HG02840 (cell line): ENCODE measurements at regions not wholly inside any gene's neighbourhood (a gene's known extent, or its start where the extent isn't known, plus 50 kb on each side); places are given as distances from the start of the nearest gene placed in this dataset.

Experiments used
- ATAC-seq: cut with Tn5 transposase; IDR thresholded peaks from one replicate; pipeline ENCODE4 v1.9.1; 2021; ENCODE audit warnings: mild to moderate bottlenecking, moderate library complexity, moderate number of reproducible peaks; ENCODE audit not compliant: unreplicated experiment, low FRiP score

DNA sequence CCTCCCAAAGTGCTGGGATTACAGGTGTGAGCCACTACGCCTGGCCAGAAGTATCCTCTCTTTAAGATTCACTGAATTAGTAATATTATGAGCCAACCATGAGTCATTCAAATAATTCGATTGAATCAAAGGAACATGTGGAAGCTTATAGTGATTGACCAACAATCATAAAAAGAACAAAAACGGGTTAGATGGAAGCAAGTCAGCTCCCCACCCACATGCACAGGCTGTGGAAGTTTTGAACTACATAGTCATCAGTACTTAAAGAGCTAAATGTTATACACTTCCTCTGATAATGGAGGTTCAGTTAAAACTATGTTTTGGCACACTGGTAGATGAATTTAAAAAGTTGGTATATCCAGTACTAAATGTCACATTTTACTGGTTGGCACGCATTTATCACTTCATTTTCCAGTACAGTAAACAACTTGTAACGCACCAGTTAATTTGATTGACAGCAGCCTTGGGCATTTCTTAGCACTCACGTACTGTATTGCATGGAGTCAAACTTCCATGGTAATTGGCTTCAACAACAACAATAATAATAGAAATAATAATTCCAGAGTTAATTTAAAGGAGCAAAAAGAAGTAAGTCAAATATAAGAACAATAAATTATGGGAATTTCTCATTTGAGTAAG is 1107.3 kb upstream of the MAP3K7 start:
- no peak for ATAC-seq

DNA sequence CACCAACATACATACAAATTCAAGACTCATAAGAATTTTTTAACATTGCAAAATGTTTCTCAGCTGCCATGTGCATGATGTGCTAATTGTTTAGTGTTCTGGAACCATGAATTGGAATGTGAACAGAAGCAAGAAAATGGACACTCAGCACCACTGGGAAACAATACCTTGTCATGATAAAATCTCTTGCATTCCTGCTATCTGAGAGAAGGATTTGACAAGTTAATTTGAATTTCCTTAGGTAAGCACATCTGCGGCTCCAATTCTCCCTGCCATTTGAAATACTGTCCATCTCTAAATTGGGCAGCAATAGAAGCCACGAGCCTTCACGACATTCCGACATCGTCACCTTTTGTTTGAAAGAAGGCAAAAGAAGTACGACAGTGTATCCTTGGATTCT is 1104.6 kb upstream of the MAP3K7 start:
- no peak for ATAC-seq

DNA sequence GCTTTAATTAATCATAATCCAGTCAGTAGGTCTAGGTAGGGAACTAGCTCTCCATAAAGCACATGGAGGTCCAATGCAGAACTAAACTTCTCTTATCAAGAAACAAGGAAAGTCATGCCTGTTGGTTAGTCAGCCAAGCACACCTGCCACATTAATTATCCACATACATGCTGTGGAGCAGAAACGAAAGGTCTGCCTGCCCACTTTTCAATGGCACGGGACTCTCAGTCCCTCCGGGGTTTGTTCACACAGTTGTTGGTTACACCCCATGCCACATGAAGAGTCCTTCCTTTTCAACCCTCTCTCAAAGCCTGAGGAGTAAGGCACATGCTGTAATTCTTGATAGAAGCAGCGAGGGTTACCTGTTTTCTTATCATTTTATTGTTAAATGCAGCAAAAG is 1096.4 kb upstream of the MAP3K7 start:
- no peak for ATAC-seq

DNA sequence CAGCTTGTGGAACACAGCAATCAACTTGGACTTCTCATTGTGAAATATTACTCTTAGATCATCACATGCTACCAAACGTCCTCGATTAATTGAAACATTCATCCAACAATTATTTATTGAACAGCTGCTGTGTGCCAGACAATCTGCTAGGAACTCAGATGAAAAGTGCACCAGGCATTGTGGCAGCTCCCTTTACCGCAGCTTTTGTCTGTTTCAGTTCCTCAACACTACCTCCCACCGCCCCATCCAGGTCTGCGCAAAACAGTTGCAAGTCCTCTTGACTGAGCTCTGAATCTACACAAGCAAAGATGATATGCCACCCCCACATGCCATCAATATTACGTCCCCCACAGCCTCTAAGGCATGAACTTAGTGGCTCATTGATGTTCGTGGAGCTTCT is 1094.4 kb upstream of the MAP3K7 start:
- ATAC-seq: no peak

DNA sequence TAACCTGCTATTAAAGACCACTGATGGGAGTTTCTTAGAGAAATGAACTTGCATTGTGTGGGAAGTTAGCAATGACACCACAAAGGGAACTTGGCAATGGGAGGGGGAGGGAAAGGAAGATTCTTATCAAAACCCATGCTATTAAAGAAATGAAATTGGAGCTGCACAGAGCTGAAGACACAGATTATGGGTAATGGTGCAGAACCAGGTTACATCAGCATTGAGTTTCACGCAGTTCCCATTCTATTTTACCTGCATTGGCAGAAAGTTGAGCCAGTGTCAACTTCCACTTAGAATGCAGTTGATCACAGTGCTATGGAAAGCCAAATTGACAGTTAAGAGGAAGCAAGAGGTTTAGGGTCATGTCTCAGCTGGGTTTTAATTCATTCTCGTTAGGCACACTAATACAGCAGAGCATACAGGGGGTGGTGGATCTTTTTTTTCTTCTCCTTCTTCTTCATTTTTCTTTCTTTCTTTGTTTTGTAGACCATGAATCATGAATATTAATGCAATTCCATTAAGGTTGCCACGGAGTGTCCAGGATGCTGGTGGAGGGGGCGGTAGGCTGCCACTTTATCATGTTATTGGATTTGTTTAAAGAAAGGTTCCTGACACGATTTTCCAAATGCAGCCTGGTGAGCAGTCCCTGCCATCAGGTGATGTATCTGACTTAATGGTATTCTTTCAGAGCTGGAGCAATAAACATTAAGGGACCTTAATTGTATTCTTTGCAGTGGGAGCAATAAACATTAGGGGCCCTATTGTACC is 1092.0 kb upstream of the MAP3K7 start:
- no peak for ATAC-seq

DNA sequence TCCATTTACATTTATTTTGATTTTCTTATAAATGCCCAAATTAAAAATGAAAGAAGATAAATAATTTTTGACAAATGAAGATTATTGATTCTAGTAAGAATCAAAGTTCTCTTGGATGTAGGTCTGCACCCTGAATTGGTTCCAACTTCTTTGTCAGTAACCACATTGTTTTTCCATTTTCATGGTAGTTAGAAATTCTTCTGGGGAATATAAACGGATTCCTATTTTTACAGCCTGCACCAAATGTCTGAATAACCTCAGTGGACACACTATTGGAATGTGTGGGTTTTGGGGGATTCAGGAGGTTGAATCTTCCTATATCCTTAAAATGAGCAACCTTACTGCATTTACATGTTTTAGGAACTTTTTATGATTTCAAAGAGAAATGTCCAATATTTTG is 1085.3 kb upstream of the MAP3K7 start:
- ATAC-seq: no peak

DNA sequence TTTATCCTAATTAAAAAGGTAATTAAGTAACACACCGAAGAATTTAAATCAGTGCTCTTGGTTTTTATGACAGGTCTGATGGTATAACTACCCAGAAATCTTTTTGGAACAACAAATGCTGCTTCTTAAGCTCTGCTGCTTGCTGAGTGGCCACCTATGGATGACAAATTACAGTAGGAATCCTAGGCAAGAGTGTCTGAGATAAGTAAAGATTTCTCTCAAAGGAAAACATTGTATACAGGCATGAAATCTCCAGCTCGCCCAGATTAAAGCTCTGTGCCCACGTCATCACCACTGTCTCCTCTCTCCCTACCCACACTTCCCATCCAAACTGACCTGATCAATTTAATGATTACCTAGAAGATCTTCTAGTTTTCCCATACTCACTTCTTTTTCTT is 1083.0 kb upstream of the MAP3K7 start:
- ATAC-seq: no peak

DNA sequence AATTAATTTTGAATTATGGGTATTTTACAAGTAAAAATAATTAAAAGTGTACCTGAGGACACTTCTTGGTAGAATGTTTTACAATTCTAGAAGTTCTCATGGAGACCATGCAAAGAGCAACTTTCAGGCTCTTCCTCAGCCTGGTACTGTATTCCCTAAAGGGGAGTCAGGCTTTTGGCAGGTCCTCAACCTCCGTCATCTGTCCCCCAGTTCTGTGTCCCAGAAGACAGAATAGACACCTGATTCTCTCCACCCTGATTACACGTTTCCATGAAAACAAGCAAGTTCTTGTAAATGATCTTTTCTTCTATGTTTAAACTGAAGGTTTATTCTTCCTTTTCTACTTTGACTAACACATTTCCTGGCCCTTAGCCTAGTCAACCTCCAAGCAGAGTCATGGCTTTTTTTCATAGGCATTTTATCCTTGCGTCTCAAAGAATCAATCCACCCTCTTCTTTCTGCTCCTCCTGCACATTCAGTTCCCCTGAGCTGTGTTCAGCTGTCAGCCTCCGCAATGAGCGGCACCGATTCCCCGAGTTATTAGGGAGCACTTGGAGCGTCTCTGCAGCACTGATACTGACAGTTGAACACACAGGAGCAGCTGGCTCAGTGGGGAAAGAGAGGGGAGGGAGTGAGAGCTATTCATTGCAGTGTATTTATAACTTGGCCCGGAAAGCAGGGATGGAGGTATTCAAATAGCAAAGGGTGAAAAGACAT is 1082.4 kb upstream of the MAP3K7 start:
- ATAC-seq: no peak

DNA sequence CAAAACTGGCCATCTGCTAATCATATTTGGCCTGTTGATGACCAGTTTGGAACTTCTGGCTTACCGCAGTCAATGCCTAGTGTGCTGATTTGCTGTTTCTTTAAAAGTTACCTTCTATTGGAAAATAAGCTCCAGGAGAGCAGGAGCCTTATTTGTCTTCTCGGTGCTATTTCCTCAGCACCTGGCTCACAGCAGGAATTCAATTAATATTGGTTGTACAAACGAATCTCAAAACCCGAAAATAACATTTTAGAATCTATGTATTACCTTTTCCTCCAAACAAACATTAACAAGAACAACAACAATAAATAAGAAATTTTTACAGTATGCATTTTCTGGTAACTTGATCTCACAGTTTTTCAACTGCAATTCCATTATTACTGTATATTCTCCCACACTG is 1080.7 kb upstream of the MAP3K7 start:
- no peak for ATAC-seq

DNA sequence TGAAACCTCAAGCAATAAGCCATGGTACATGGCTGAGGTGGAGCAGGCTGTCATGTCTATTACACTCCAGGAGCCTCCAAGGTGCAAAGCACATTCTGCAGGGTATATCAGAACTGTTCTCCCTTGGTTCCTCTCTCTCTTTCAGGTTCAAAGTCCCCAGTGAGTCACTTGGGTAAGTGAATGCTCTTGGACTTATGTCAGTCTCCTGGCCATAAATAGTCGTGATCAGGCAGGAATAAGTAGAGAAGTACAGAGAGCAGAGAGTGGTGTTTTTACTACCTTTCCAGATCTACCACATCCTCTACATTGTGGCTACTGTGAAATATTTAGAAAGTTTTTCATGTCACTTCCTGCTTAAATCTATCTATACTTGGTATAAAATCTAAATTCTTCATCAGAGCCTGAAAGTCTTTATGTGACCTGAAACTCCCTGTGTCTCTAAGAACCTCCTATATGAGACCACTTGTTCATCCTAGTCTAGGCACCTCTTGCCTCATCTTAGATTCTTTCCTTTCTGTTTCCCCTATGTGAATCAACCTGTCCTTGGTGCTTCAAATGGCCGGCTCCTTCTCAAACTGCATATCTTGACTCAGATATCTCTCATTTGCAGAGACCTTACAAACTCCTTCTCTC is 1077.6 kb upstream of the MAP3K7 start:
- ATAC-seq: no peak

DNA sequence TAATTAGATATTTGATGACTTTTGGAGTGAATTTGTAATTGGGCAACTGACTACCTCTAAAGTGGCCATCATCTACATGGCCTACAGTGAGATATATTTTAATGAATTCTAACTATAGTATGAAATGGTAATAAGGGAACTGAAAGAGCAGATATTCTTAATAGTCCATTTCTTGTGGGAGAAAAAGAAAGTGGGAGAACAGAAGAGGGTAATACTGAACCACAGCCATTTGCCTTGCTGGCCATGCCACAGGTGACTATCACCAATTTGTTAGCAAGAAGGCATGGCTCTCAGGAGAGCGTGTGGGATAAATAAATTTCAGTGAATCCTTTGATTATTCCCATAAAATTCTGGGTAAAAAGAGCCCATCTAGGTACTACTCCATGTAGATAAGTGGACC is 1074.0 kb upstream of the MAP3K7 start:
- no peak for ATAC-seq

DNA sequence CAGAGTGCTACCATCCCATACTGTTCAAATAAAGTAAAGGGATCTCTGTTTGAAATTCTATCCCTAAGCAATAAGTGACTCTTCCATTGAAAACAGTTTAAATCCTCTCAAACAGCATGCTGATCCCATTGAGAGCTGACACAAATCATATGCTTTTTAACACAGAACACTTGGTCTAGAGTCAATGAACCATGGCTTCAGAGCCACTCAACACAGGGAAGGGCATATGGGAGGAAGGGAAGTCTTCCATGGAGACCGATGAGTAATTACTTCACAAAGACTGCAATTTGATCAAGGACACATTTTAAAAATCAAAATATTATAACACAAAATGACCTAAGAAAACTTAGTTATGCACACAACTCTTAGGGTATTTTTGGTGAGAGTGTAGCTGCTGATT is 1073.0 kb upstream of the MAP3K7 start:
- no peak for ATAC-seq

DNA sequence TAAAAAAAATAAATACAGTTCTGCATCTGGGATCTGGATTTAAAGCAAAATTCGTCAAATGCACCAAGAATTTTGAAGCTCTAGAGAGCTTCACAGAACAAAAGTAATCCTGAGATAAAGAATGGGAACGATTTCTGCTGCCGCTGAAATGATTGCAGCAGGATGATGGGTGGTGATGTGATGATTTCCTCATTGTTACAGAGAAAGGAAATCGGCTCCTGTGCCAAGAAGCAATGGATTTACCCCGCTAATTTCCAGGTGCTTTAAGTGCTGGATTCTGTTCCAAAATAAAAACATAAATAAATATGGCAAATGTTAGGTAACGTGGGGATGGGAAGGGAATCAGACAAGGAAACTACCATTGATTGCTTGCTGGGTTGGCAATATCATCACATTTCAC is 1067.9 kb upstream of the MAP3K7 start:
- ATAC-seq: no peak

DNA sequence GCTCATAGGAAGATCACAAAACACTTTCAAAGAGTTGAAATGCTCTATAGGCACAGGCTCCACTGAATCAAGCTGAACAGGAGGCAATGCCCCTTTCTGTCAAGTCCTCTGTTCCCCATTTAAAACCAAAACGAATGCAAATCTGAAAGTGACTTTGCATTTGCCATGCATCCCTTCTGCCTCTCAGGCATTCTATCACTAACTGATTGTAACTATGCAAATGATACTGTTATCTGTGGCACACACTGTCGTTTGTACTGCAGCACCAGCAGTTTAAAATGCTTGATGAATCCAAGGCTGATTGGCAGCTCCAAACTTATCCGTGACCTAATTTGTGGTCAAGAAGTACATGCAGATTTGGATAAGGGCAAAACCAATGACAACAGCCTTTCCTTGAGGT is 1067.5 kb upstream of the MAP3K7 start:
- no peak for ATAC-seq

DNA sequence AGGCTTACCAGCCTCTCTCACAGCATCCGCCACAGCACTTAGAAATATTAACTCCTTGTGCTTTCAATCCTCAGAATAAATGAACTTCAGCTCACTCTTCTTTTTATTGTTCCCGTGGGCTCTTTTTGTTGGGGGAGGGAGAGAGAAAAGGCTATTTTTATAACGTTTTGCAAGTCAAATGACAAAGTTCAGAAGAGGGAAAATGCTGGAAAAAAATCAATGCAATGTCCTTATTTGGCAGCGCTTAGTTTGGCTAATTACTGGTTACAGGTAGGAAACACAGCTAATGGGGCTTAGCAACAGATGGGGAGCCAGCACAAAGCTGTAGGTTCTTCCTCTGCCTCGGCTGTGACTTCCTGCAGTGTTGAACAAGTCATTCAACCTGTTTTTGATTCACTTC is 1067.0 kb upstream of the MAP3K7 start:
- no peak for ATAC-seq

DNA sequence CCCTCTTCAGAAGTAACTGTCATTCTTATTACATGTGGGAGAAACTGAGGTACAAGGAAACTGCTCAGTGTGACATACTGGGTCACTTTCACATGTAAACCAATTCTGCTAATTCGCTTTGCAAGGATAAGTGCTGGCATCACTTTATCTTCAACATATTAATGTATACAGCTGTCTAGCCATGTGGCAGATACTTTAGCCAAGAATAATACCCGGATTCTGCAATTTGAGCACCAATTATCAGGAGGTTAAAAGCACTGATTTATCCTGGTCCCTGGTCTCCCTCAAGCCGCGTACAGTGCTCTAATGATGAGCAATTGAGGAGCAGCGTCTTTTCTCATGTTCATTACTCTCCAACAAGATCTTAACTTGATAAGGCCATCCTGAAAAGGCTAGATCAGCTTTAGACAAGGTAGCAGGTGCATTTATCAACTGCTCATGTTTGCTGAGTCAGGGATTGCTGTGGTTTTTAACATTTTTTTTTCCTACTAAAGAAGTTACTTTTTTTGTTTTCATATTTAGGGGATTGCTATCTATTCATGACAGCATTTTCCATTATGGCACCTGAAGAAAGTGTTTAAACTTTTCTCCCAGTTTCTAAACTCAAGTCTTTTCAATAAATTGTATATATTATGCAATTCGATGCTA is 1066.3 kb upstream of the MAP3K7 start:
- ATAC-seq: no peak

DNA sequence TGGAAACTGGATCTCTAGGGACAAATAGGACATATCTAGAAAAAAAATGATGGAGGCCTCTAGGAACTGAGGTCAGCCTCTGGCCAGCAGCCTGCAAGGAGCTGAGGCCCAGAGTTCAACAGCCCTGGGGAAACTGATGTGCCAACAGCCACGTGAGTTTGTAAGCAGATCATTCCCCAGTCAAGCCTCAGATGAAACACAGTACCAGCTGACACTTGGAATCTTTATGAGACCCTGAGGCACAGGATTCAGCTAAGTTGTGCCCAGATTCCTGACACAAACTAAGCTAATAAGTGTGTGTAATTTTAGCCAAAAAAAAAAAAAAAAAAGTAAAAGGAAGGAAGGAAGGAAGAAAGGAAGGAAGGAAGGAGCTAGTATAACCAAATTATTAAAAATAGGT is 1059.8 kb upstream of the MAP3K7 start:
- no peak for ATAC-seq

DNA sequence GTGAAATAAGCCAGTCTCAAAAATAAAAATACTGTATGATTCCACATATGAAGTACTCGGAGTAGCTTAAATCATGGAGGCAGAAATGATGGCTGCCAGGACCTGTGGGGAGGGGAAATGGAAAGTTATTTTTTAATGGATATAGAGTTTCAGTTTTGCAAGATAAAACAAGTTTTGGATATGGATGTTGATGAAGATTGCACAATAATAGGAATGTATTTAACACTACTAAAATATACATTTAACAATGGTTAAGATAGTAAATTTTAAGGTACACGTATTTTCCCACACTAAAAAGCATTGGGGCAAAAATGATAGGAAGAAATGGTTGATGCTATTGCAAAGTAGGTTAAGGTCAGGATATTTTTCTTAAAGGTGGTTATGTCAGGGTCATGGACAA is 1058.9 kb upstream of the MAP3K7 start:
- ATAC-seq: no peak

DNA sequence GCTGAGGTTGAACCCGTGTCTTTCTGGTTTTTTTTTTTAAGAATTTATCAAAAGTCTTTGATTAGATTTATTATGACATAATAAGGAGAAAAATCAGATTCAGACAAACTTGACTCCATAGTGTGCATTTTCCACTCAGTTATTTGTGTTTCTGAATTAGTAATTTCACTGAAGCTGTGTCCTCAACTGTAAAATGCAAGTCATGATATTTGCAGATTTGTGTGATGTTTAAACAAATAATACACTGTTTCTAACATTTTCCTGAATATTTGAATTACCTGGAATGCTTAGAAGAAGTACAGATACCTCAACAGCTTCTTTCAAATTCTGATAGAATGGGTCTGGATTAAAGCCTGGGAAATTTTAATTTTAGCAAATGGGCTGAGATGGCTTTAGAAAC is 1050.3 kb upstream of the MAP3K7 start:
- ATAC-seq: no peak

DNA sequence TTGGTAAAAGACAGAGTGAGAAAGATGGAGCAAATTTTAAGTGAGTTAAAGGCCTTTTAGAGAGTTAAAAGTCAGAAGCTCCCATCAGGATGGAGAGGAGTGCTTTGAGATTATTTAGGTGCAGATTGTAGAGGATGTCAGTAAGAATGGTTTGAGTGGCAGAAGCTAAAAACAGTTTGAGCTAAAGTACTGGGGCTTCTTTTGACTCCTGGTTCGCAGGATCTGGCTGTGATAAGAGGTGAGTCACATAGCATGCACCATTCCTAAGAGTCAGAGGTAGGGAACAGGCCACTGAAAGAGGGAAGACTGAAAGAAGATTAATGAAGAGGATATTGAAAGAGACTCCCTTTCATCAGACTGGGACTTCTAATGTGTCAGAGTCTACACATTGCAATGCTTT is 1047.9 kb upstream of the MAP3K7 start:
- no peak for ATAC-seq
